Left lung (tissue), 4 donors: ENCODE measurements at regions not wholly inside any gene's neighbourhood (a gene's known extent, or its start where the extent isn't known, plus 50 kb on each side); places are given as distances from the start of the nearest gene placed in this dataset.

Source experiments
- ATAC-seq: fragments of 200-7000 bp; cut with Tn5 transposase; one replicate; pipeline ENCODE4 v1.9.1; 2020; ENCODE audit warnings: moderate library complexity
- DNase-seq, 4 donors: peaks; one replicate each; pipeline ENCODE4 v3.0.0-alpha.2; 2013 to 2020
- H3K27ac ChIP-seq, 2 donors: fragments of 200-600 bp; sonication (generic) in 1 of 2; one replicate each; pipeline versions ENCODE4 v1.5.0 to v1.8.0; 2020 to 2021
- H3K27me3 ChIP-seq, 2 donors: fragments of 200-600 bp; sonication (generic) in 1 of 2; one replicate each; pipeline versions ENCODE4 v1.5.0 to v1.8.0; 2020 to 2021
- H3K36me3 ChIP-seq, 2 donors: fragments of 200-600 bp; sonication (generic) in 1 of 2; one replicate each; pipeline versions ENCODE4 v1.5.0 to v1.8.0; 2020 to 2021
- H3K4me1 ChIP-seq, 2 donors: fragments of 200-600 bp; one replicate each; pipeline ENCODE4 v1.8.0; 2021
- H3K4me3 ChIP-seq, 2 donors: fragments of 200-600 bp; sonication (generic) in 1 of 2; one replicate each; pipeline versions ENCODE4 v1.5.0 to v1.8.0; 2020 to 2021; ENCODE audit warnings: mild to moderate bottlenecking in 1 of 2
- H3K9me3 ChIP-seq, 2 donors: fragments of 200-600 bp; sonication (generic) in 1 of 2; one replicate each; pipeline versions ENCODE4 v1.5.0 to v1.8.0; 2020 to 2021
- CTCF ChIP-seq, 2 donors: fragments of 200-600 bp; sonication (generic) in 1 of 2; IDR thresholded peaks; one replicate each; pipeline versions ENCODE4 v1.5.0 to v1.8.0; 2021; ENCODE audit warnings: antibody characterized with exemption in 2 of 2
- intact Hi-C, 2 donors: fragments of 100-400 bp; cut with DNase I; formaldehyde crosslinking; loops; one replicate each; pipeline versions ENCODE4 v1.11.2 to v1.14.2; 2022
- donor health status: DM: no; HTN: yes; CAD: no.
- donor health status: DM: no; HTN: no; CAD: no.

DNA sequence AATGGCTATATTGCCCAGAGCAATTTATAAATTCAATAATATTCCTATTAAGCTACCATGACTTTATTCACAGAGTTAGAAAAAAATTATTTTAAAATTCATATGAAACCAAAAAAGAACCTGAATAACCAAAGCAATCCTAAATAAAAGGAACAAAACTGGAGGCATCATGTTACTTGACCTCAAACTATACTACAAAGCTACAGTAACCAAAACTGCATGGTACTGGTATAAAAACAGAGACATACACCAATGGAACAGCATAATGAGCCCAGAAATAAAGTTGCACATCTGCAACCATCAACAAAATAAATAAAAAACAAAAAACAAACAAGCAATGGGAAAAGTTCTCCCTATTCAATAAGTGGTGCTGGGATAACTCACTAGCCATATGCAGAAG is 203.2 kb downstream of the RGS9 start:
- Histone ChIP-seq H3K9me3 (peaks cover 0 to 18% of the 10 kb centered on the region in 2 donors), H3K4me3 (no peak overlapping the region), H3K4me1 (no peaks in the 10 kb centered on the region), H3K27ac (no peak overlapping the region), H3K27me3 (no peaks in the 10 kb centered on the region), H3K36me3 (no peaks in the 10 kb centered on the region)
- ATAC-seq (no peak), DNase-seq (no peak)
- no peak for TF ChIP-seq CTCF (IDR thresholded peaks at IDR 0.05)
- intact Hi-C loops, result no loop called here

GRCh38 chr17:65334406-65334805 is 197.2 kb downstream of the RGS9 start:
- intact Hi-C loops, result no loop called here
- DNase-seq (no peak), ATAC-seq (no peak)
- Histone ChIP-seq H3K4me1 (no peaks in the 10 kb centered on the region), H3K4me3 (no peak overlapping the region), H3K9me3 (peaks cover 0 to 12% of the 10 kb centered on the region in 2 donors), H3K36me3 (no peaks in the 10 kb centered on the region), H3K27me3 (no peaks in the 10 kb centered on the region), H3K27ac (no peak overlapping the region)
- TF ChIP-seq CTCF (IDR thresholded peaks at IDR 0.05), result no peak

- Histone ChIP-seq H3K4me3 (no peak overlapping the region), H3K27ac (no peak overlapping the region), H3K9me3 (no peaks in the 10 kb centered on the region), H3K4me1 (no peaks in the 10 kb centered on the region), H3K36me3 (no peaks in the 10 kb centered on the region), H3K27me3 (no peaks in the 10 kb centered on the region)
- ATAC-seq (no peak), DNase-seq (no peak)
- intact Hi-C loops, result no loop called here
- TF ChIP-seq CTCF (IDR thresholded peaks at IDR 0.05), result no peak
Measured at GRCh38 chr17:65332779-65333178, 195.6 kb downstream of the RGS9 start.

DNA sequence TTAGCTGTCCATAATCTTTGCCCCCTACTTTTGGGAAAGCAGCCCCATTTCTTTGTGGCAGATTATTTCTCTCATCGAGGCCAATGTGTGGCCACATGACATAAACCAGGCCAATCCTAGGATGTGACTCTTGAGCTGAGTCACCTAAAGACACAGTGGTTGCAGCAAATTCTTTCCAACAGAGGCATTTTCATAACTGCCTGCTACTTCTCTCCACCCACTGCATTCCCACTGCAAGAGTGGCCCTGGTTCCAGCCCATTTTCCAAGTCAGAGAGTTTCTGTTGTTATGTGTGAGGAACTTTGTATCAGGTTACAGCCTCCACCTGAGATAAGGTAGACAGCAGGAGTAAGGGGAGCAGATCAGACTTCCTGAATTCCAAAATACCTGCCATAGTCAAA is 195.2 kb downstream of the RGS9 start:
- no peak overlapping the region for H3K27ac ChIP-seq
- no peaks in the 10 kb centered on the region for H3K36me3 ChIP-seq
- no peak for TF ChIP-seq CTCF (IDR thresholded peaks at IDR 0.05)
- intact Hi-C loops, result no loop called here
- H3K4me3 ChIP-seq, result no peak overlapping the region
- H3K9me3 ChIP-seq, result no peaks in the 10 kb centered on the region
- ATAC-seq (no peak), DNase-seq (no peak)
- H3K4me1 ChIP-seq, result no peaks in the 10 kb centered on the region
- no peaks in the 10 kb centered on the region for H3K27me3 ChIP-seq

DNA sequence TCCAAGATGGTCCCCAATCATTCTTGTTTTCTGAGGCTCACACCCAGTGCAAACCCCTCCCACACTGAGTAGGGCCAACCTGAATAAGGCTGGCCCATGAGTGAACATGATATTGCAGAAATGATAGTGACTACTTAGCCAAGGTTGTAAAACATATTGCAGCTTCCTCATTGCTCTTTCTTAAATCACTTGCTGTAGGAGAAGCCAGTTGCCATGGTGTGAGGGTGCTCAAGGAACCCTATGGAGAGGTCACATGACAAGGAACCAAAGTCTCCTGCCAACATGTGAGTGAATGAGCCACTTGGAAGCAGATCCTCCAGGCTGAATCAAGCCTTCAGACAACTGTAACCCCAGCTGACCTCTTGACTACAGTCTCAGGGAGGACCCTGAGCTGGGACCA is 191.4 kb downstream of the RGS9 start:
- peak; percentile 78 for ATAC-seq
- no peaks in the 10 kb centered on the region for H3K36me3 ChIP-seq
- no peaks in the 10 kb centered on the region for H3K4me1 ChIP-seq
- no peak for TF ChIP-seq CTCF (IDR thresholded peaks at IDR 0.05)
- DNase-seq, result no peak
- no peaks in the 10 kb centered on the region for H3K27me3 ChIP-seq
- no peak overlapping the region for H3K27ac ChIP-seq
- intact Hi-C loops, result no loop called here
- no peaks in the 10 kb centered on the region for H3K9me3 ChIP-seq
- H3K4me3 ChIP-seq, result no peak overlapping the region
